ENCODE measurements at regions not wholly inside any gene's neighbourhood (a gene's known extent, or its start where the extent isn't known, plus 50 kb on each side); places are given as distances from the start of the nearest gene placed in this dataset.

DNA sequence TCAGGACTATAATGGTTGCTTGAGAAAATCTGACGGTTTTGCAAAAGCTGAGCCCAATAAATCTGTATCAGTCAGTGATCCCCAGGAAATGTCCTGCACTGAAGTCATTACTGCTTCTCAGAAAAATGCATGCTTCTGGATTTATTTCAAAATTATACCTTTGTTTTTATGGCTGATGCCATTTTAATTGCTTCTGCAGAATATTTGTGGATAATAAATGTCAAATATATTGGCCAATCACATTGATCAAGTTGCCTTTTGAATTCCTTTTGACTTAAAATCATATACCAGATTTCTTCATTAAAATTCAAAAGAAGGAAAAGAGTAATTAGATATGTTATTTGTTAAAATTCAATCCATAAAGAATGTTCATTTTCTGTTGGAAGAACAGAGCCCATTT, 842.9 kb upstream of the ADGRL4 start:
- DNase-seq = no peak

DNA sequence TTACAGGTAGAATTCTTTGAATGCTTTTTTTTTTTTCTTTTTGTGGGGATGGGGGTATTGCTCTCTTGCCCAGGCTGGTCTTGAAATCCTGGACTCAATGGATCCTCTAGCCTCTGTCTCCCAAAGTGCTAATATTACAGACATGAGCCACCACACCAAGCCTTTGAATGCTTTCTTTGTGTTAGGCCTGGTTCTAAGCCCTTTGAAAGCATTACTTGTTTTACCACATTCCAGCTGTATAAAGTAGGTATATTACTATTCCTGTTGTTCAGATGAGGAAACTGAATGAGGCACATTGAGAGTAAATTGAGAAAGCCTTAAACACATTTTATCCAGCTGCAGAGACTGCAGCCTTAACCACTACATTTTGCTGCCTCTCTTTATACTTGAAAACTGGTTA, 841.8 kb upstream of the ADGRL4 start:
- no peak for DNase-seq

DNA sequence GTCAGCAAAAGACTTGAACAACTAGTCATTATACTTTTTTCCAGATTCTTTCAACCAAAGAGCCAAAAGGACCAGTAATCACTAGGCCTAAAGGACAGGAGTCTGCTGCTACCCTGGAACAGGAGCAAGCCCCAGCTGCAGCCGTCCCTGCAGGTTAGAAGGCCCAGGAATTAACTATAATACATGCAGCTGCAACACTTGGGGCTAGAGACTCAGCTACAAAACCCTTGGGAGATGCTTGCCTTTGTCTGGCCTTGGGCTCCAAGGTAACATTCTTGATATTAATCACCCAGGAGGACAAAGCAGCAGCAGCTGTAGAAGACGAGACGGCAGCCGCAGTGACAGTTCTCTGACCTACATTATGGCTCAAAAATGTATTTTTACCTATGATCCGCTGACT, 841.2 kb upstream of the ADGRL4 start:
- no peak for DNase-seq

DNA sequence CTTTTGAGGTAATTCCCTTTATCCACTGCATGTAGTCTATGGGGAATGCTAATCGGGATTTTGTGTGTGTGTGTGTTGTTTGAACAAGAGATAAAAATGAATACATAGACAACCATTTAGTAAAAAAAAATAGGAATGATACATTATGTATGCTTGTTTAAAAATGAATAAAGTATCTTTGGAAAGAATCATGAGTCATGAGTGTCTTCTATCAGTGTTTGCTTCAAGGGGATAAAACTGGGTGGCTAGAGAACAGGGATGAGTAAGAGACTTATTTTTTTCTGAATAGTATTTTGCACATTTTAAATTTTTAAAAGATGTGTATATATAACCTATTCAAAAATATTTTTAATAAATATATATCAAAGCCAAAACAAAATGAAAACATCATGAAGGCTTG, 839.4 kb upstream of the ADGRL4 start:
- no peak for DNase-seq

DNA sequence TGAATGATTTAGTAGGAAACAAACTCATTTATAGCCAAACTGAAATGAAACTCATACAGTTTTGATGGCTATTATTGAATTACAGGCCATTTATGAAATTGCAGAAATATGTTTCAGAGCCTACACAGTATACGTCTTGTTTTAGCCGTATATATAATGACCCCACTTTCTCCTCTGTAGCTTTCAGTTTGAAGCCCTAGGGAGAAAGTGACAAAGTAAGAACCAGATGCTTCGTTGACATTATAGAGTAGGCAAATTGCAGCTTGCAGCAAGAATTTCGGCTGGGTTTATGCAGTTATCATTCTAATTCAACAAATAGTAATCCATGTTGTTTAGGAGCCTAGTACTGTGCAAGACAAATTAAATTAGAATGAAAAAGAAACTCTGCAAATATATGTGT, 836.3 kb upstream of the ADGRL4 start:
- DNase-seq = no peak

DNA sequence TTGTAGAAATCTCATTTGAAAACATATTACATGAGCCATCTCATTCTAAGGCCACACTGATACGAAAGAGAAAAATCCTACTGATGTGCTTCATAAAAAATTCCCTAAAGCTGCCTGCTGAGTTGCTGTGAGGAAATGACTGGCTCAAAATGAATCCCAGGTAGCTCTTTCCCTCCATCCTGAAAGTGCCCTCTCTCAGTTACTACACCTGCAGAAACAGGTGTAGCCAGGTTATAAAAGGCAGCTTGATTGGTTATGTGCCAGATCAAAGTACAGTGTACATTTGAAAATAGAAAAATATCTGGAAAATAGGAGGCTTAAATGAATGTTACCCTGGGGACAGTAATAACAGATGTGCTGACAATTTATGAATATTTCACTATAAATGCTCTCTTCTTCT, 833.4 kb upstream of the ADGRL4 start:
- no peak for DNase-seq

DNA sequence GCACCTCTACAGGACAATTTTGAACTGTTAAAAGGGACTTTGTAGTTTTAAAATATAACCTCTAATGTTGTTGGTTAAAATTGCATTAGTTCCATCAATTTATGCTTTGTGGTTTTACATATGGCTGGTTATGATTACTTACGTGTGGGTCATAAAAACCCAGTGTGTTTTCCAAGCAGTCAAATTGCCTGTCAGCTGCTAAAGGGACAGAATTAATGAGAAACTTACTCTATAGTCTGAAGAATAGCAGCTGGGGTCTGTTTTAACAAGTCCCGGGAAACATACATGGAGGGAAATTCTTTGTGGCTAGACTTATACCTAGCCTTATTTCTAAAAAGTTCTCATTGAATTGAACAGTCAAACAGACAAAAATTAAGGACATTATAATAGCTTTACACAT, 820.9 kb upstream of the ADGRL4 start:
- no peak for DNase-seq

DNA sequence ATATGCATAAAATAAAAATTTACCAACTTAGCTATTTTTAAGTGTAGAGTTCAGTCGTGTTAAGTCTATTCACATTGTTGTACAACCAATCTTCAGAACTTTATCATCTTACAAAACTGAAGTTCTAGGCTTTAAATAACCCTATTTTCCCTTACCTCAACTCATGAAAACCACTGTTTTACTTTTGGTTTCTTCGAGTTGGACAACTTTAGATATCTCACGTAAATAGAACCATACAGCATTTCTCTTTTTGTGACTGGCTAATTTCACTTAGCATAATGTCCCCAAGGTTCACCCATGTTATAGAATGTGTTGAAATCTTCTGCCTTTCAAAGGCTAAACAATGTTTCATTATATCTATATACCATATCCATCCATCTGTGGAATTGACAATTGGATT, 819.0 kb upstream of the ADGRL4 start:
- no peak for DNase-seq

DNA sequence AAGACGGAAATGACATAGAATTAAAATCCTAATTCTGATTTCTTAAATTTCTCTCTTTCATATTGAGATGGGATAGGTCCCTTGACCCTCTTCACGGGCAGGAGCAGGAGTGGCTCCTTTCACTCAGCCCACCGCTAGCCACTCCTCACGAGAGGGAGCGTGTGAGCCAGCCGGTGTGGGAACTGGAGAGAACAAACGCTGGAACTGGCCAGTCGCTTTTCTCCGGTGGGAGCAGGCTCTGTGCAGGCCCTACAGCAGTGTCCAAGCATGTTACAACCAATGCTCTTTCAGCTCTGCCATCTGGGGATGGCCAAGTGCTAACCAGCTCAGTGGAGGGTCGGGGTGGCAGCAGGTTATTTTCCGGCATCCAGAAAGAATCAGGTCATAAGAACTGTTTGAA, 815.5 kb upstream of the ADGRL4 start:
- DNase-seq = no peak

DNA sequence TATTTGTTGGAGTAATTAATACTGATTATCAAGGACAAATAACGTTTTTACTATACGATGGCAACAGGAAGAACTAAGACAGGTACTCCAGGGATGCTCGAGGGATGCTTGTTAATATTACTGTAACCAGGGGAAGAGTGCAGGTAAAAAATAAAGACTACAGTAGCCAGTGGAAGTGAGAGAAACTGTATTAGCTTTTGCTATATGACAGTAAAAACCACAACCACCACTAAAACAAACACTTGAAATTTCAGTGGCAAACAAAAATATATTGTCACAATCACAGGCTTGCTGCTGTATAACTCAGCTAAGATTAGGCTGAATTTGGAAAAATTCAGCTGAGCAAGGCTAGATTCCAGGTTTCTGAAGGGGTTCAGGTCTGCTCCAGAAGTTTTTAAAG, 812.6 kb upstream of the ADGRL4 start:
- DNase-seq = no peak

DNA sequence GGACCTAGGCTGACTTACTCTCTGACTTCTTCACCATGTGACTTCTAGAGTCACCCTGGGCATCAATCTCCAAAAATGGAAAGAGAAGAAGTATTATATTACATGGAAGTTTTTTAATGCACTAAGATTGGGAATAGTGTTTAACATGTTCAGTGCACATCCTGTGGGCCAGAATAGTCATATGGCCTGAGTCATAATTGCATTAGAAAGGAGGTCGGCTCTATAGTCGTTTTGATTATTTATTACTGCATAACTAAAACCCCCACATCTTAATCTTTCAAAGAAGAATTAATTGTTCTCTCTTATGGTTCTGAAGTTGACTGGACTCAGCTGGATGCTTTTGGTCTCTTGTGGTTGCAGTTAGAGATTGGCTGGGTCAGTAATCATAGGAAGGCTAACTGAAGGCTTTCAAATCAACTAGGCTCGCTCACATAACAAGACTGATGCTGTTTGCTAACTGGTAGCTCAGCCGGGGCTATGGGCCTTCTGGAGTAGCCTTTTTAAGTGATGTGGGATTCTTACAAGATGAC, 810.6 kb upstream of the ADGRL4 start:
- no peak for DNase-seq

DNA sequence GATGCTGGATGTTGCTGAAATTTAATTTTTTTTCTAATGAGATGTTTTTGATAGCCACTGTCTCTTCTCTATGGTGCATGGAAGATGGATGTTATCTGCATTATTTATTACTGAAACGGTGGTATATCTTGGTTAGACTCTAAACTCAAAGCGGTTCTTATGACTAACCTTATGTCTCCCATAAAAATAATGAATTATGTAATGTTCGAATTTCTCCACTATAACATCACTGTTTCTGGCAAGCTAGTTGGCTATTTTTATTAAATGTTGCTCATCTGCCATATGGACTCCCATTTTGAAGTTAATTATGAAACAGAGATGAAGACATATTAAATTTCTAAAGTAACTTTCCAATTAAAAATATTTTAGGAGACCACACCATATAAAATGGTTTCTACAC, 808.6 kb upstream of the ADGRL4 start:
- DNase-seq = no peak

DNA sequence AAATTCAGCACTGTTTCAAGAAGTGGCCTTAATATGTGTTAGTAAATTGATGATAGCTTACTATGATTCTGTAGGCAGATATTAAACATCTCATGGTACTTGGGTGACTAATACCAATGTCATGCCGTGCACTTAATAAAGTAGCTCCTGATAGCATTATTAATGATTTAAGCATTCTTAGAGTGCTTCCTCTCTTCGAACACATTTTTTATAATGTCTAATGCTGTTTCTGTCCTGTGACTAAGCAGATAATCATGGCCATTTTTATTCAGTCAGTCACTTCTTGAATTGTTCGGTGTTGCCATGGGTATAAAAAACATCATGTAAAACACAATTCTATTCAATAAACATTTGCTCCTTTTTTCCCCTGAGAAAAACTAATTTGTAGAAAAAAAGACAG, 804.6 kb upstream of the ADGRL4 start:
- DNase-seq = no peak

DNA sequence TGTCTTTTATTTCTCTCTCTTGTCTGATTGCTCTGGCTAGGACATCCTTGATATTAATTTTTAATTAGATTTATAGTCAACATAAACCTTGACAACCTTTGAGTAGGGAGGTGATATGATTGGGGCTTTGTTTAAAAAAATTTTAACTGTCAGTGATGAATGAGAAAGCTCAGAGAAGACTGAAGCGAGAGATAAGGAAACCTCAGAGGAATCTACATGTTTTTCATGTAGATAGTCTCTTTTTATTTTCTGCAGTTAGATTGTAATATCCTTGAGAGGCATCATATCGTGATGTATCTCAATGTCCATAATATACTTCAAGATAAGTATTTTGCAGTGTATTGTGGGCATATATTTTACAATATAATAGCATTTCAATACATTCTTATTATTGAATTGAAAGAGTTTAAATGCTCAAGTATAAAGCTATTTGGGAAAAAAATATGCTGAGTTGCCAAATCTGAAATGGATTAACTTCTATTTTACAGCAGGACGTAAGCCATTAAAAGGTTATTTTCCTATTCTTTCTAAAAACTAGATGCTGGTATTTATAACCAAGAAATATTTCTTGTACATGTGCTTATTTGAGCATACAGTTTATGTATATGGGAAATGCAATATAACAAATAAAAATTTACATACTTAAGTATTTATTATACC, 802.4 kb upstream of the ADGRL4 start:
- no peak for DNase-seq

DNA sequence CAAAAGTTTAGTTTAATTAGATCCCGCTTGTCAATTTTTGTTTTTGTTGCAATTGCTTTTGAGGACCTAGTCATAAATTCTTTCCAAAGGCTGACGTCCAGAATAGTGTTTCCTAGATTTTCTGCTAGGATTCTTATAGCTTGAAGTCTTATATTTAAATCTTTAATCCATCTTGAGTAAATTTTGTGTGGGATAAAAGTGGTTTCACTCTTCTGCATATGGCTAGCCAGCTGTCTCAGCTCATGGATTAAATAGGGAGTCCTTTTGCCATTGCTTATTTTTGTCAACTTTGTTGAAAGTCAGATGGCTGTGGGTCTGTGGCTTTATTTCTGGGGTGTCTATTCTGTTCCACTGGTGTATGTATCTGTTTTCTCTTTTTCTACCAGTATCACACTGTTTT, 801.3 kb upstream of the ADGRL4 start:
- DNase-seq = no peak

DNA sequence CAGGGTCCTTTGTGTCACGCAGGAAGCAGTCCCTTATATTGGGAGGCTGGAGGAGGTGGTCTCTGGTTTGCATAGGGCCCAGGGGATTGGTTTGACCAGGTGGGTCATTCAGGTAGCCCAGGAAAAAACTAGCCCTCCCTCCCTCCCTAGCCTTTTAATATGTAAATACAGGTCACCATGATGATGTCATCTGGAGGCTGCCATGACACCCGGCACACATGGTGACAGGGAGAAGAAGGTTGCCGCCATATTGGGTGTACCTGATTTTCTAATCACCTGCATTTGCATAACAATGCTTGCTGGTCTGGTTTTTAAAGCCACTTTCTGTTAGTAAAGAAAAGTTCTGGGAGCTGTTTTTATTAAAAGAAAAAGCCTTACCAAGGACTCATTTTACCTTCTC, 791.0 kb upstream of the ADGRL4 start:
- DNase-seq = no peak

DNA sequence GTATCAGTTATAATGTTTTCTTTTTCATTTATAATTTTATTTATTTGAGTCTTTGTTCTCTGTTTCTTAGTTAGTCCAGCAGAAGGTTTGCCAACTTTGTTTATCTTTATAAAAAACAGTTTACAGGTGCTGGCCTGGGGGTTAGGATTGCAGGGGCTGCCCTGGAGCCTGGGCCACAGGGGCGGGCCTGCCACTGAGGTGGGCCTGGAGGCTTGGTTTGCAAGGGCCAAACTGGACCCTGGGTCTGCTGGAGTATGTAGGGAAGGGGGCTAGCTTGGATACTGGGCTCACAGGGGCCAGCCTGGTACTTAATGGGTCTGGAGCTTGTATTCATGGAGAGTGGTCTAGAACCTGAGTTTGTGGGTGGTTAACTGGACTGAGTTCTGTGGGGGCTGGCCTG, 789.9 kb upstream of the ADGRL4 start:
- DNase-seq = no peak

DNA sequence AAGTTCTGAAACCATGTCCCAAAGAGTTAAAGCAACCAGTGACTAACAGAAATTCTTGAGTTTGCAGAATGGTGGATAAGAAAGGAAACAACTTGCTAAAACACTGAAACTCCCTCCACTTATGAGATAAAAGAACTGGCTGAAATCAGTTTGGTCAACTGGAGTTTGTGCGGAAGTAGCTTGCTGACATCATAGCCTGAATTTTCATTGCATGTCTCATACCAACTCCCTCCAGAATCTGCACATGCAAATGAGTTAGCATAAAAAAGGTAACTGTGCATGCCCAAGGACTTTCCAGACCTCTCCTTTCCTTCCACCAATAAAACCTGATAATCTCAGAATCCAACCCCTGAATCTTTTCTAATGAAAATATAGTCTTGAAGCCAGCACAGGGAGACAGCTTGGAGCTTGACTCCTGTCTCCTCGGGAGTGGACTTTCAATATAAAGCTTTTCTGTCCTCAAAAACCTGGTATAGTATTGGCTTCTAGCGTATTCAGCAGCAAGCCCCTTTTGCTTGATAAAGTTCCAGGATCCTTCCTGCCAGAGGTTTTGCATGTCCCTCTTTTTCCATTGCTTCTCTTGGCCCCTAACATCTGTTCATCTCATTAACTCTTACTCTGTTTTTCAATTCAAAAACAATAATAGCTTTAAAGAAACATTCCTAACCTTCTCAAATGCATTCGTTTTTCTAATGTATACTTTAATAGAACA, 785.8 kb upstream of the ADGRL4 start:
- no peak for DNase-seq

DNA sequence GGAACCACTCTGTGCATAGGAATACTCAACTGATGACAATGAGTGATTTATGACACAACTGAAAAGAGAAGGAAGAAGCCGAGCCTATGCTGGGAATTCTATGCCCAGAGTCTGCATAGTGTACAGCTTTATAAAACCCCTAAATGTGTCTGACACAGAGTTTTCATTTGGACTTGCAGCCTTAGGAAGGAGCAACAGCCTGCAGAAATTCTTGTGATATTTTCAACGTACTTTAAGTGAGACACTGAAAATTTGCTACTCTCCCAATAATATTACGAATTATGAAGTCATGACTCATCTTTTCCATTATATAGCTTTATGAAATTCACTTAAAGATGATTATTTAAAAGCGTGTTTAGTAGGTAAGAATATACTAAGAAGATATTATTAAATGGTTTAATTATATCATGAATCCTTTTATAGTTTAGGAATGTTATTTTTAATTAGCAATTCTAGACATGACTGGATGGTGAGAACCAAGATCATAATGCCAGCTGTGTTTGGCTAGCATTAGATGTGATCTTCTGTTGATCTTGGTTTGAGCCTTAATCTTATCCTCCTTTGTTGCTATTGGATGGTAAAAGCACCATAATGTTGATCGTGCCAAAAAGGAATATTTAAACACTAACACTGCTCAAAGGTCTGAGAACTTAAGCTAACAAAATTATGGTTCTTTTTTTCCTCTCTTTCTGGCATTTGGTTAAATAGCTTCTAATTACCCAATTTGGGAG, 785.1 kb upstream of the ADGRL4 start:
- no peak for DNase-seq

DNA sequence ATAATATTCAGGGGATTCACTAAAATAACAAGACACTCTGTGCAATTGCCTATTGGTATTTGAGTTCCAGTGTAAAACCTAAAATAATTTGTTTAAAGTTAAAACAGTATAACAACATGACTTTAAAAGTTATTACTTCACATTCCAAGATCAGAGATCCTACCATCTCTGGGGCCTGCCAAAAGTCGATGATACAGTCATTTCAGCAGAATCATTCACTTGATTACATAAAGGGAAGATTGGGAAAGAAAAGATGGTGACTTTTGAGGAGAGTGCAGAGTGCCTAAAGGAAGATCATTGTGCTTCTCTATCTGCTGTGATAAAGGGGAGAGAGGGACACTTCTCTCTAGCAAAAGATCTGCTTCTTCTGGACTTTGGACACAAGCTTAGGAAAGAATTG, 784.4 kb upstream of the ADGRL4 start:
- DNase-seq = no peak

DNA sequence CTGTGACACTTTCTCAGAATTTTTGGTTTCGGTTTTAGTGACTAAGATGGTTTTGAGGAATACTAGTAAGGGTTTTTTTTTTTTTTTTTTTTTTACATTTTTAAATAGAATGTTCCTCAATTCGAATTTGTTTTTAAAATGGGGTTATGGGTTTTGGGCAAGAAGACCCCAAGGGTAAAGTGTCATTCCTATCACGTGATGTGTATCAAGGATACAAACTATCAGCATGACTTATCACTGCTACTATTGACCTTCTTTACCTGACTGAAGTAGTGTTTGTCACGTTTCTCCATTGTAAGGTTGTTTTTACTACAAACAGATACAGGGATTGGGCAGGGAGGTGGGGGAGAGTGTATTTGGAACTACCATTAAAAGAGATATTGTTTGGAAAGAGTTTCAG, 781.1 kb upstream of the ADGRL4 start:
- DNase-seq = no peak

DNA sequence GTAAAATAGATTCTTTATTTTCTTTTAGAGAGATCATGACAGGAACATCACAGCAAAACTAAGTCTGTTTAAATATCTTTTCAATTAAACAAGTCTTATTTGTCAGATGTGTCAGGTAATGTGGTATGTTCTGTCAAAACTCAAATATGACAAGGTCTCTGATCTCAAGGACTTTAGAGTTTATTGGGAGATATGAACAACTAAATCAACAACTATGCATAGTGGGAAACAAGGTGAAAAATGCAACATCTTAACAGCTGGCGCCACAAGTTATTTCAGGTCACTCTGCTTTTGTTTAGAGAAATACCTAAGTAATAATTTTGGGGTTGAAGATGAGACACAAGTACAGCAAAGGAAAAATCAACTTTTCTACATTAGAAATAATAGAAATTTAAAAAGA, 779.4 kb upstream of the ADGRL4 start:
- no peak for DNase-seq

DNA sequence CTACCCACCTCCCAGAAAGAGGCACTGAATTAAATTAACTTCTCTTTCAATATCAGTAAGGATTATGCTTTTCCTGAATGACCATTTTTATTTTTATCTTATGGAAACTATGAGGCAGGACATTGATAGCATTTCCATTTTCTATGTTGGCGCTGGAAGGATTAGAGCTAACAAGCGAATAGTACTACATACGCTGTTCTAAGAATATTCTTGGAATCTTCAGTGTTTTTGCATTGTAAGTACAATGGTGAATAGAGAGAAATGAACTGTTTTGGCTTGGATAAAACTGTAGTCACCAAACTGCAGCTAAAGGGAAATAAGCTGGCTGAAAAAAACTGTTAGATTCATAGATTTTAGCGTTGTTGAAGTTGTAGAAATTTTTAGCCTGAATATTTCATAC, 779.0 kb upstream of the ADGRL4 start:
- DNase-seq = no peak

DNA sequence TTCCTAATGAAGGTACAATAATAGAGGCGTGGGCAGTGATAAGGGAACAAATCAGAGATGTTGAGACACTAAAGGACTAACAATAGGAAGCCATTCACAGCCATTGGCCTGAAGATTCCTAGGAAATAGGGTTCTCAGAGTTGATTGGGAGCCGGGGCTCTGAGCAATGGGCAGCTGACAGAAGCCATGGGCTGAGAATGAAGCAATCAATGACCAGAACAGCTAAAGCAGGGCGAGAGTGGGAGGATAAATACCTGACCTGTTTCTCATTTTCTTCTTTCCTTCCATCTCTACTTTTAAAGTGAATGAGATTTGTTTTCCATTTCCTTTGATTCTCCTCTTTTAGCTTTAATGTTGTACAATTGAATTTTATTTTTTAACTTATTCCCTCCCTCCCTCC, 774.7 kb upstream of the ADGRL4 start:
- DNase-seq = no peak
